GM23248 (cell line): ENCODE measurements at regions not wholly inside any gene's neighbourhood (a gene's known extent, or its start where the extent isn't known, plus 50 kb on each side); places are given as distances from the start of the nearest gene placed in this dataset.

Source experiments
- EZH2 ChIP-seq: fragments of 200-600 bp; sonication (generic); IDR thresholded peaks from 2 replicates; pipeline ENCODE4 v1.6.1; 2018; ENCODE audit warnings: antibody characterized with exemption, mild to moderate bottlenecking; ENCODE audit not compliant: insufficient read depth, poor library complexity, severe bottlenecking
- EZH2phosphoT487 ChIP-seq: fragments of 200-600 bp; sonication (generic); IDR thresholded peaks from 2 replicates; pipeline ENCODE4 v1.6.1; 2018; ENCODE audit warnings: antibody characterized with exemption, moderate library complexity, mild to moderate bottlenecking, low read depth; ENCODE audit not compliant: insufficient read depth

DNA sequence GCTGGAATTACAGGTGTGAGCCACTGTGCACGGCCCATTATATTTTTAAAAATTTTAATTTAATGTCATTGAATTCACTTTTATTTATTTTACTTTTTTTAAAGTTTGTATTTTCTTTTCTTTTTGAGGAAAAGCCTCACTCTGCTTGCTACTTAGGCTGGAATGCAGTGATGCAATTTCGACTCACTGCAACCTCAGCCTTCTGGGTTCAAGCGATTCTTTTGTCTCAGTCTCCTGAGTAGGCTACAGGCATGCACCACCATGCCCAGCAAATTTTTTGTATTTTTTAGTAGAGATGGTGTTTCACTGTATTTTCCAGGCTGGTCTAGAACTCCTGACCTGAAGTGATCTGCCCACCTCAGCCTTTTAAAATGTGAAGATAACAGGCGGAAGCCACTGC, 277.5 kb upstream of the HSFY2 start:
- no peak for TF ChIP-seq EZH2phosphoT487
- no peak for TF ChIP-seq EZH2
